NCI-H2081 treated with DMSO at 0.1 percent for 48 hours (cell line): ENCODE measurements at regions not wholly inside any gene's neighbourhood (a gene's known extent, or its start where the extent isn't known, plus 50 kb on each side); places are given as distances from the start of the nearest gene placed in this dataset.

ENCODE experiments used
- DNase-seq: peaks from one replicate; lab custom pipeline; 2025; lab: John Stamatoyannopoulos, UW

GRCh38 chr11:119793335-119793984 lies 64.5 kb upstream of the NECTIN1 start:
- DNase-seq = no peak

- DNase-seq = no peak
Observed at GRCh38 chr11:119791701-119792151, 62.7 kb upstream of the NECTIN1 start.

- DNase-seq = no peak
Observed at GRCh38 chr11:119791047-119791446, 62.0 kb upstream of the NECTIN1 start.

- no peak for DNase-seq
Observed at GRCh38 chr11:119790476-119790875, 61.5 kb upstream of the NECTIN1 start.

GRCh38 chr11:119789766-119790407 lies 60.9 kb upstream of the NECTIN1 start:
- DNase-seq = no peak

GRCh38 chr11:119788911-119789560 lies 60.0 kb upstream of the NECTIN1 start:
- DNase-seq = no peak

GRCh38 chr11:119788096-119788883 lies 59.3 kb upstream of the NECTIN1 start:
- DNase-seq = no peak

- no peak for DNase-seq
Observed at GRCh38 chr11:119787074-119787461, 58.1 kb upstream of the NECTIN1 start.

- no peak for DNase-seq
Observed at GRCh38 chr11:119786431-119787073, 57.6 kb upstream of the NECTIN1 start.

- DNase-seq = no peak
Observed at GRCh38 chr11:119785131-119785530, 56.1 kb upstream of the NECTIN1 start.

GRCh38 chr11:119784421-119784820 lies 55.4 kb upstream of the NECTIN1 start:
- DNase-seq = no peak

GRCh38 chr11:119783466-119784400 lies 54.7 kb upstream of the NECTIN1 start:
- DNase-seq = no peak

- DNase-seq = no peak
Observed at GRCh38 chr11:119782739-119783072, 53.7 kb upstream of the NECTIN1 start.

GRCh38 chr11:119782006-119782738 lies 53.2 kb upstream of the NECTIN1 start:
- no peak for DNase-seq

GRCh38 chr11:119780222-119780953 lies 51.4 kb upstream of the NECTIN1 start:
- DNase-seq = no peak

- no peak for DNase-seq
Observed at GRCh38 chr11:119779195-119780071, 50.4 kb upstream of the NECTIN1 start.
